Brain microvascular endothelial cell (primary cell): ENCODE measurements at regions not wholly inside any gene's neighbourhood (a gene's known extent, or its start where the extent isn't known, plus 50 kb on each side); places are given as distances from the start of the nearest gene placed in this dataset.

ENCODE experiments used
- DNase-seq: peaks from one replicate; pipeline ENCODE4 v3.0.0-alpha.2; 2020
- H3K27ac ChIP-seq: fragments of 250-450 bp; sonication (Bioruptor Pico); 2 replicates; pipeline ENCODE4 v1.5.1; 2020; ENCODE audit warnings: mild to moderate bottlenecking, moderate library complexity
- H3K27me3 ChIP-seq: fragments of 250-450 bp; sonication (Bioruptor Pico); replicated peaks from 2 replicates; pipeline ENCODE4 v1.5.1; 2020; ENCODE audit warnings: mild to moderate bottlenecking
- H3K36me3 ChIP-seq: fragments of 250-450 bp; sonication (Bioruptor Pico); replicated peaks from 2 replicates; pipeline ENCODE4 v1.5.1; 2020; ENCODE audit warnings: mild to moderate bottlenecking
- H3K4me3 ChIP-seq: 2 replicates; pipeline ENCODE4 v1.5.1; 2011; ENCODE audit warnings: low read depth, mild to moderate bottlenecking, control low read depth, low read length, moderate library complexity
- CTCF ChIP-seq: IDR thresholded peaks from 2 replicates; pipeline ENCODE4 v1.5.1; 2011; ENCODE audit warnings: low read depth, mild to moderate bottlenecking, moderate library complexity, low read length, control low read depth, inconsistent platforms; ENCODE audit errors: missing control alignments
- in situ Hi-C: cut with HindIII; loops from 2 replicates; pipeline ENCODE4 v1.10.0; 2017; ENCODE audit warnings: low sequenced_read_pairs, low pct_ligation_motif_present

DNA sequence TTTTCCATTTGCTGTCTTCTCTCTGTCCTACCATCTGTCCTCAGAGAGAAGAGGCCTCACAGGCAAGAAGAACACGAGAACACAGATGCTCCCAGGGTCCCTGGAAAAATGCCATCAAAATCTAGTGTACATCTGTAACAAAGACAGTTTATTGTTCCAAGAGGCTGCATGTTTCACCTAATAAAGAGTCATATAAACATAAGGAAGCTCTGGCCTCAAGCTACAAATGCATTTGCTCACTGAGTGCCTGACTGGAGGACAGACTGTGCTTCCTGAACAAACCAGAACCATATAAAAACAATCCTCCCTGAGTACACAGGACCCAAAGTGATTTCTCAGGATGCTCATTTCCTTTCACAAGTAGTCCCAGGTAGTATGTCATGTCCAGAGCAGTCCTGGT is 76.3 kb upstream of the SLC44A3 start:
- no peaks in the 10 kb centered on the region for H3K27me3 ChIP-seq
- H3K36me3 ChIP-seq: no peaks in the 10 kb centered on the region
- no peak for TF ChIP-seq CTCF
- H3K4me3 ChIP-seq: no peak overlapping the region
- no peak overlapping the region for H3K27ac ChIP-seq
- in situ Hi-C loops: no loop called here
- DNase-seq: no peak

DNA sequence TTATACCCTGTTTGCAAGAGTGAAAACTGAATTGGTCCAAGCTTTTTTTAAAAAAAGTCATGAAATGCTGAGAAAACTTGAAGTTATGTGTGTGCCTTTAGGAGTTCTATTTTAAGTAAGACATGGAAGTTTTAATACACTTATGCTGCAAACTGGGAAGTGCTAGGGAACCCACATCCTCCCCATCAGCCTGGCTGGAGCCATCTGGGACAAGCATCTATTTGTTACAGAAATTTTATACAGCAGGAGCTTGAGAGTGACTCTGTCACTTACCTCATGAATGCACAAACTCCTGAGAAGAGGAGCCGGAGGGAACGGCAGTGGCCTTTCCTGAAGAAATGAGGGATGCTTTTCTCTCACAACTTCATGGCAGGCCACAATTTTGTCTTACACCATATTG is 78.2 kb upstream of the SLC44A3 start:
- DNase-seq: no peak
- in situ Hi-C loops: no loop called here
- no peak overlapping the region for H3K27ac ChIP-seq
- H3K4me3 ChIP-seq: no peak overlapping the region
- no peaks in the 10 kb centered on the region for H3K27me3 ChIP-seq
- H3K36me3 ChIP-seq: no peaks in the 10 kb centered on the region
- no peak for TF ChIP-seq CTCF

DNA sequence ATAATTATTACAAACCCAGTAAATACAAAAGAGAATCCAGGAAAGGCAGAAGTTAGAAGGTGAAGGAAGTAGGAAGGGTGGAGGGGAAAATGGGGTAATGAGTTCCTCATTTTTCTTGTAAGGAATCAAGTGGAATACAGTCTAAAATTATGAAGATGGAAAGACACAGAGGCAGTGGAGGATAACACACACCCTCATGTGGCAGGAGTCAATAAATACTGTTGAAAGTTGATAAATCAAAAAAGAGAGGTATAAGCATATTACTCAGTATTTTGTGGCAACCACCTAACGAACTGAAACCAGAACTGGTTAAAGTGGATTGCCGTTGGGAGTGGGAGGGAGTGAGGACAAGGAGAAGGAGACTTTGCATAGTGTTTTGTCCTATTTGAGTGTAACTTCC is 78.6 kb upstream of the SLC44A3 start:
- DNase-seq: no peak
- H3K27me3 ChIP-seq: no peaks in the 10 kb centered on the region
- no peak overlapping the region for H3K27ac ChIP-seq
- TF ChIP-seq CTCF: peak; percentile 33
- in situ Hi-C loops: no loop called here
- H3K4me3 ChIP-seq: no peak overlapping the region
- no peaks in the 10 kb centered on the region for H3K36me3 ChIP-seq

DNA sequence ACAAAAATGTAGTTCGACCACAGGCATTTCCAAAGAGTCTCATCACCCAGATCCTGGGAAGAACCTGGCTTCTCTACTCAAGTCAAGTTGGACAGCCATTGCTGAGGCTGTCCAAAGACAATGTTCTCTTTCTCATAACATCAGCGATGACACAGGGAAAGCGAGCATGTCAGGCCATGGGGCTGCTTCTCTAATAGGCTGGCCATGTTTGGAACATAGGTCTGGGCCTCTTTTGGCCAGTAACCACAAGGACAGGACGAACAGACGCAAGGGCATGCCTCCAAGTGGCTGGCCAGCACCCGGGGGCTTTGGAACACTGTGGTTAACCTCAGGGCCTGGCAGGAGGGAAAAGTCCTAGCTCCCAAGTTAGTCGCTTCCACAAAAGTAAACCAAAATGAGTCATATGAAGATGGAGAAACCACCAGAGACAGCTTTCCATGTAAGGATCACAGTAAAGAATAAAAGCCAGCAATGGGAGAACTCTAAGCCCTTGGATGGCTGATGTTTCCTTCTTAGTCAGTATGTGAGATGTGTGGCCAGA is 80.6 kb upstream of the SLC44A3 start:
- TF ChIP-seq CTCF: no peak
- in situ Hi-C loops: no loop called here
- Histone ChIP-seq H3K27ac (peak overlapping the region; percentile 65), H3K27me3 (no peaks in the 10 kb centered on the region), H3K36me3 (no peaks in the 10 kb centered on the region), H3K4me3 (no peak overlapping the region)
- peak; percentile 72 for DNase-seq

DNA sequence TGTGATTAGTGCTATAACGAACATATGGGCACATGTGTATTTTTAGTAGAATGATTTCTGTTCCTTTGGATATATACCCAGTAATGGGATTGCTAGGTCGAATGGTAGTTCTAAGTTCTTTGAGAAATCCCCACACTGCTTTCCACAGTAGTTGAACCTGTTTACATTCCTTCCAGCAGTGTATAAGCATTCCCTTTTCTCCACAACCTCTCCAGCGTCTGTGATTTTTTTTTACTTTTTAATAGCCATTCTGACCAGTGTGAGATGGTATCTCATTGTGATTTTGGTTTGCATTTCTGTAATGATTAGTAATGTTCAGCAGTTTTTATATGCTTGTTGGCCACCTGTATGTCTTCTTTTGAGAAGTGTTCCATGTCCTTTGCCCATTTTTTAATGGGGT is 81.8 kb upstream of the SLC44A3 start:
- no peak for DNase-seq

More for the DNA sequence above, 81.8 kb upstream of the SLC44A3 start:
- H3K36me3 ChIP-seq: no peaks in the 10 kb centered on the region
- H3K27me3 ChIP-seq: no peaks in the 10 kb centered on the region
- in situ Hi-C loops: no loop called here
- no peak overlapping the region for H3K4me3 ChIP-seq
- no peak overlapping the region for H3K27ac ChIP-seq
- no peak for TF ChIP-seq CTCF
